ENCODE measurements at regions not wholly inside any gene's neighbourhood (a gene's known extent, or its start where the extent isn't known, plus 50 kb on each side); places are given as distances from the start of the nearest gene placed in this dataset.
"Not testable (repeated sequence)": the region's sequence is repeated elsewhere in the genome, so short reads cannot be mapped to it uniquely, and the experiment has no call there.

GRCh38 chr3:112765531-112765930 is 81.1 kb downstream of the CD200R1L start:
- H3K4me3 Mint-ChIP-seq: no peak overlapping the region
- no peaks in the 10 kb centered on the region for H3K27me3 Mint-ChIP-seq
- DNase-seq (no peak), ATAC-seq (no peak)
- no peak overlapping the region for H3K27ac Mint-ChIP-seq
- peaks cover 0 to 3% (median 0%) of the 10 kb centered on the region in 9 donors for H3K9me3 Mint-ChIP-seq
- no peaks in the 10 kb centered on the region for H3K36me3 Mint-ChIP-seq
- peaks cover 0 to 16% (median 3%) of the 10 kb centered on the region in 4 donors for H3K4me1 Mint-ChIP-seq
- POLR2A ChIA-PET: no interaction called here

GRCh38 chr3:112763258-112763657 is 83.4 kb downstream of the CD200R1L start:
- Mint-ChIP-seq H3K27ac (no peak overlapping the region), H3K4me3 (no peak overlapping the region), H3K4me1 (peaks cover 0 to 13% (median 2%) of the 10 kb centered on the region in 4 donors), H3K36me3 (no peaks in the 10 kb centered on the region), H3K9me3 (peaks cover 0 to 3% (median 0%) of the 10 kb centered on the region in 9 donors), H3K27me3 (no peaks in the 10 kb centered on the region)
- no peak for ATAC-seq
- no peak for DNase-seq
- POLR2A ChIA-PET: no interaction called here

- H3K9me3 Mint-ChIP-seq: peaks cover 0 to 15% (median 4%) of the 10 kb centered on the region in 9 donors
- DNase-seq (no peak), ATAC-seq (no peak)
- H3K36me3 Mint-ChIP-seq: peaks cover 0 to 2% (median 0%) of the 10 kb centered on the region in 3 donors
- H3K27me3 Mint-ChIP-seq: no peaks in the 10 kb centered on the region
- peaks cover 0 to 3% (median under 1%) of the 10 kb centered on the region in 4 donors for H3K4me1 Mint-ChIP-seq
- no peak overlapping the region for H3K4me3 Mint-ChIP-seq
- no peak overlapping the region for H3K27ac Mint-ChIP-seq
- POLR2A ChIA-PET: no interaction called here
Measured at GRCh38 chr3:112761062-112761638, 85.5 kb downstream of the CD200R1L start.

- Mint-ChIP-seq H3K4me1 (peaks cover 0 to 3% (median 0%) of the 10 kb centered on the region in 4 donors), H3K36me3 (peaks cover 0 to 4% (median 0%) of the 10 kb centered on the region in 3 donors), H3K9me3 (peaks cover 0 to 24% (median 6%) of the 10 kb centered on the region in 9 donors), H3K27me3 (no peaks in the 10 kb centered on the region), H3K4me3 (no peak overlapping the region), H3K27ac (no peak overlapping the region)
- ATAC-seq (no peak), DNase-seq (no peak)
- POLR2A ChIA-PET: no interaction called here
Measured at GRCh38 chr3:112759681-112760080, 87.0 kb downstream of the CD200R1L start.

GRCh38 chr3:112759210-112759609 is 87.5 kb downstream of the CD200R1L start:
- Mint-ChIP-seq H3K27me3 (no peaks in the 10 kb centered on the region), H3K27ac (no peak overlapping the region), H3K4me1 (peaks cover 0 to 3% (median 0%) of the 10 kb centered on the region in 4 donors), H3K9me3 (peaks cover 0 to 26% (median 6%) of the 10 kb centered on the region in 9 donors), H3K4me3 (no peak overlapping the region), H3K36me3 (peaks cover 0 to 4% (median 0%) of the 10 kb centered on the region in 3 donors)
- POLR2A ChIA-PET: no interaction called here
- ATAC-seq: no peak
- DNase-seq: no peak

GRCh38 chr3:112757197-112757596 is 89.5 kb downstream of the CD200R1L start:
- no peak overlapping the region for H3K27ac Mint-ChIP-seq
- no peak overlapping the region for H3K4me3 Mint-ChIP-seq
- H3K36me3 Mint-ChIP-seq: peaks cover 0 to 4% (median 0%) of the 10 kb centered on the region in 3 donors
- DNase-seq: no peak
- H3K4me1 Mint-ChIP-seq: peaks cover 0 to 3% (median 0%) of the 10 kb centered on the region in 4 donors
- peaks cover 0 to 27% (median 6%) of the 10 kb centered on the region in 9 donors for H3K9me3 Mint-ChIP-seq
- no peak for ATAC-seq
- H3K27me3 Mint-ChIP-seq: no peaks in the 10 kb centered on the region
- POLR2A ChIA-PET: no interaction called here

- Mint-ChIP-seq H3K27me3 (no peaks in the 10 kb centered on the region), H3K4me1 (no peaks in the 10 kb centered on the region), H3K4me3 (no peak overlapping the region), H3K9me3 (peaks cover 0 to 27% (median 6%) of the 10 kb centered on the region in 9 donors), H3K36me3 (peaks cover 0 to 4% (median 0%) of the 10 kb centered on the region in 3 donors), H3K27ac (no peak overlapping the region)
- DNase-seq (no peak), ATAC-seq (no peak)
- POLR2A ChIA-PET: no interaction called here
Measured at GRCh38 chr3:112755845-112756613, 90.6 kb downstream of the CD200R1L start.

GRCh38 chr3:112755046-112755445 is 91.6 kb downstream of the CD200R1L start:
- H3K36me3 Mint-ChIP-seq, ATAC-seq, DNase-seq, H3K27ac Mint-ChIP-seq, POLR2A ChIA-PET, H3K4me3 Mint-ChIP-seq, H3K4me1 Mint-ChIP-seq, H3K27me3 Mint-ChIP-seq: not testable (repeated sequence)
- H3K9me3 Mint-ChIP-seq: peaks cover 0 to 27% (median 6%) of the 10 kb centered on the region in 9 donors

GRCh38 chr3:112751564-112752512 is 94.8 kb downstream of the CD200R1L start:
- ATAC-seq: no peak
- POLR2A ChIA-PET: no interaction called here
- Mint-ChIP-seq H3K27ac (no peak overlapping the region), H3K9me3 (peaks cover 0 to 23% (median 3%) of the 10 kb centered on the region in 9 donors), H3K36me3 (peaks cover 0 to 4% (median 0%) of the 10 kb centered on the region in 3 donors), H3K4me3 (no peak overlapping the region), H3K27me3 (no peaks in the 10 kb centered on the region), H3K4me1 (no peaks in the 10 kb centered on the region)
- DNase-seq: no peak

GRCh38 chr3:112751061-112751460 is 95.6 kb downstream of the CD200R1L start:
- Mint-ChIP-seq H3K4me1 (no peaks in the 10 kb centered on the region), H3K27ac (no peak overlapping the region), H3K9me3 (peaks cover 0 to 15% (median 2%) of the 10 kb centered on the region in 9 donors), H3K36me3 (peaks cover 0 to under 1% (median 0%) of the 10 kb centered on the region in 3 donors), H3K4me3 (no peak overlapping the region), H3K27me3 (no peaks in the 10 kb centered on the region)
- ATAC-seq (no peak), DNase-seq (no peak)
- POLR2A ChIA-PET: no interaction called here

GRCh38 chr3:112747624-112748023 is 99.0 kb downstream of the CD200R1L start:
- POLR2A ChIA-PET: no interaction called here
- ATAC-seq (no peak), DNase-seq (no peak)
- Mint-ChIP-seq H3K27me3 (no peaks in the 10 kb centered on the region), H3K9me3 (no peaks in the 10 kb centered on the region), H3K4me3 (no peak overlapping the region), H3K27ac (no peak overlapping the region), H3K36me3 (no peaks in the 10 kb centered on the region), H3K4me1 (no peaks in the 10 kb centered on the region)

- Mint-ChIP-seq H3K27me3 (no peaks in the 10 kb centered on the region), H3K27ac (no peak overlapping the region), H3K4me3 (no peak overlapping the region), H3K36me3 (no peaks in the 10 kb centered on the region), H3K4me1 (peaks cover 0 to 2% (median under 1%) of the 10 kb centered on the region in 4 donors), H3K9me3 (no peaks in the 10 kb centered on the region)
- DNase-seq (no peak), ATAC-seq (no peak)
- POLR2A ChIA-PET: no interaction called here
Measured at GRCh38 chr3:112746675-112747280, 99.9 kb downstream of the CD200R1L start.

Data from naive thymus-derived CD8-positive, alpha-beta T cell (primary cell).